MM.1S (cell line): ENCODE measurements at regions not wholly inside any gene's neighbourhood (a gene's known extent, or its start where the extent isn't known, plus 50 kb on each side); places are given as distances from the start of the nearest gene placed in this dataset.

Source experiments
- DNase-seq: peaks from one replicate; pipeline ENCODE4 v3.0.0-alpha.2; 2015
- H2AFZ ChIP-seq: fragments of 300-600 bp; sonication (generic); 2 replicates; pipeline ENCODE4 v1.6.0; 2016; ENCODE audit warnings: antibody characterized with exemption, low read length
- H3F3A ChIP-seq: fragments of 300-600 bp; sonication (generic); 2 replicates; pipeline ENCODE4 v1.6.1; 2016; ENCODE audit warnings: mild to moderate bottlenecking, antibody characterized with exemption, low read length, moderate library complexity, mixed read lengths; ENCODE audit not compliant: insufficient read depth
- H3K27ac ChIP-seq: fragments of 300-600 bp; sonication (generic); 2 replicates; pipeline ENCODE4 v1.5.1; 2016; ENCODE audit warnings: mild to moderate bottlenecking, low read length
- H3K27me3 ChIP-seq: fragments of 300-600 bp; sonication (generic); replicated peaks from 2 replicates; pipeline ENCODE4 v1.6.0; 2016; ENCODE audit warnings: low read length; ENCODE audit not compliant: insufficient read depth
- H3K36me3 ChIP-seq: fragments of 300-600 bp; sonication (generic); replicated peaks from 2 replicates; pipeline ENCODE4 v1.6.1; 2016; ENCODE audit warnings: mild to moderate bottlenecking, low read length, mixed read lengths; ENCODE audit not compliant: insufficient read depth
- H3K4me1 ChIP-seq: fragments of 300-600 bp; sonication (generic); 2 replicates; pipeline ENCODE4 v1.6.1; 2016; ENCODE audit warnings: low read length, mixed read lengths
- H3K4me2 ChIP-seq: fragments of 300-600 bp; sonication (generic); 2 replicates; pipeline ENCODE4 v1.6.0; 2016; ENCODE audit warnings: low read depth, low read length
- H3K4me3 ChIP-seq: fragments of 300-600 bp; sonication (generic); 2 replicates; pipeline ENCODE4 v1.5.1; 2016; ENCODE audit warnings: low read length, mixed read lengths
- H3K79me2 ChIP-seq: fragments of 300-600 bp; sonication (generic); 2 replicates; pipeline ENCODE4 v1.6.1; 2016; ENCODE audit warnings: mixed run types, low read length, mixed read lengths
- H3K9ac ChIP-seq: fragments of 300-600 bp; sonication (generic); 2 replicates; pipeline ENCODE4 v1.6.1; 2016; ENCODE audit warnings: low read length, mixed read lengths
- H3K9me2 ChIP-seq: fragments of 300-600 bp; sonication (generic); replicated peaks from 2 replicates; pipeline ENCODE4 v1.6.1; 2016; ENCODE audit warnings: mild to moderate bottlenecking, low read length, mixed read lengths; ENCODE audit not compliant: insufficient read depth
- H3K9me3 ChIP-seq: fragments of 300-600 bp; sonication (generic); replicated peaks from 2 replicates; pipeline ENCODE4 v1.6.1; 2016; ENCODE audit warnings: mild to moderate bottlenecking, low read length, mixed read lengths; ENCODE audit not compliant: insufficient read depth
- H4K20me1 ChIP-seq: fragments of 300-600 bp; sonication (generic); 2 replicates; pipeline ENCODE4 v1.6.1; 2016; ENCODE audit warnings: mild to moderate bottlenecking, low read length, moderate library complexity, mixed read lengths; ENCODE audit not compliant: insufficient read depth
- EZH2 ChIP-seq: fragments of 300-600 bp; sonication (generic); optimal IDR thresholded peaks from 2 replicates; pipeline ENCODE3; 2017; ENCODE audit warnings: low read depth, mild to moderate bottlenecking, antibody characterized with exemption, low read length, mixed read lengths
- EZH2phosphoT487 ChIP-seq: fragments of 300-600 bp; sonication (generic); IDR thresholded peaks from 2 replicates; pipeline ENCODE4 v1.6.1; 2018; ENCODE audit warnings: antibody characterized with exemption, low read length
- TF ChIP-seq, protein P1 (sequence below): fragments of 300-600 bp; sonication (generic); IDR thresholded peaks from 2 replicates; pipeline ENCODE4 v1.5.1; 2016; ENCODE audit warnings: antibody characterized with exemption, low read length, mixed read lengths

DNA sequence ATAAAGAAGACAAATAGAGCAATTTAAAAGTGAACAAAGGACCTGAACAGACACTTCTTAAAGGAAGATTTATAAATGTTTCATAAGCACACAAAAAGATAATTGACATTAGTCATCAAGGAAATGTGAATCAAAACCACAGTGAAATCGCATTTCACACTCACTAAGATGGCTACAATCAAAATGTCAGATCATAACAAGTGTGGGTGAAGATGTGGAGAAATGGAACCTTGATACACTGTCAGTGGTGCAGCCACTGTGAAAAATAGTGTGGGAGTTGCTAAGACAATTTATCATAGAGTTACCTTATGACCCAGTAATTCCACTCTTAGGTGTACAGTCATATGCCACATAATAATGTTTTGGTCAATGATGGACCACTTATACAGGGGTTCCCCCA, 54.5 kb upstream of the HTR4 start:
- Histone ChIP-seq H3K9me3 (no peaks in the 10 kb centered on the region), H3K9ac (no peak overlapping the region), H3K79me2 (no peaks in the 10 kb centered on the region), H3K9me2 (no peaks in the 10 kb centered on the region), H3K27me3 (no peaks in the 10 kb centered on the region), H3K4me3 (no peak overlapping the region), H3K36me3 (no peaks in the 10 kb centered on the region), H2AFZ (no peak overlapping the region), H3K27ac (no peak overlapping the region), H3K4me1 (no peaks in the 10 kb centered on the region), H3K4me2 (no peak overlapping the region), H4K20me1 (no peaks in the 10 kb centered on the region), H3F3A (no peaks in the 10 kb centered on the region)
- DNase-seq, result no peak
- TF ChIP-seq EZH2phosphoT487 (no peak), EZH2 (no peak)
- TF ChIP-seq, protein P1, sequence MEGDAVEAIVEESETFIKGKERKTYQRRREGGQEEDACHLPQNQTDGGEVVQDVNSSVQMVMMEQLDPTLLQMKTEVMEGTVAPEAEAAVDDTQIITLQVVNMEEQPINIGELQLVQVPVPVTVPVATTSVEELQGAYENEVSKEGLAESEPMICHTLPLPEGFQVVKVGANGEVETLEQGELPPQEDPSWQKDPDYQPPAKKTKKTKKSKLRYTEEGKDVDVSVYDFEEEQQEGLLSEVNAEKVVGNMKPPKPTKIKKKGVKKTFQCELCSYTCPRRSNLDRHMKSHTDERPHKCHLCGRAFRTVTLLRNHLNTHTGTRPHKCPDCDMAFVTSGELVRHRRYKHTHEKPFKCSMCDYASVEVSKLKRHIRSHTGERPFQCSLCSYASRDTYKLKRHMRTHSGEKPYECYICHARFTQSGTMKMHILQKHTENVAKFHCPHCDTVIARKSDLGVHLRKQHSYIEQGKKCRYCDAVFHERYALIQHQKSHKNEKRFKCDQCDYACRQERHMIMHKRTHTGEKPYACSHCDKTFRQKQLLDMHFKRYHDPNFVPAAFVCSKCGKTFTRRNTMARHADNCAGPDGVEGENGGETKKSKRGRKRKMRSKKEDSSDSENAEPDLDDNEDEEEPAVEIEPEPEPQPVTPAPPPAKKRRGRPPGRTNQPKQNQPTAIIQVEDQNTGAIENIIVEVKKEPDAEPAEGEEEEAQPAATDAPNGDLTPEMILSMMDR, result no peak

DNA sequence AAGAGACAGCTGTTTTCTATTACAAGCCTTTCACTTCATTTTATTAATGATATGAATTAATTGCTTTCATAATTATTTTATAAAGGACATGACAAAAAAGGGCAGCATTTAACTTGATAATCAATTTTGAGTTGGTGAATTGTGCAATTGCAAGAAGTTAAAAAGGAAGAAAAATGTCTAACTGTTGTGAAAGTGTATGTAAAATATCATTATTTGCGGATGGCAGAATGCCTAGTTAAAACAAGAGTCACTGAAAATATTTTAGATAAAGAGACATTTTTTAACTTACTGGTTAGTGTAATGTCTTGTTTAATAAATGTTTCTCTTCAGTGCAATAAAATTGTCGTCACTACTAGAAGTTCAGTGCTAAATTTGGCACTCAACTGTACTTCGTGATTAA, 57.6 kb upstream of the HTR4 start:
- no peak overlapping the region for H3K27ac ChIP-seq
- H3K4me2 ChIP-seq, result no peak overlapping the region
- H3K9me2 ChIP-seq, result no peaks in the 10 kb centered on the region
- no peaks in the 10 kb centered on the region for H3F3A ChIP-seq
- H3K36me3 ChIP-seq, result no peaks in the 10 kb centered on the region
- no peaks in the 10 kb centered on the region for H3K79me2 ChIP-seq
- no peaks in the 10 kb centered on the region for H3K9me3 ChIP-seq
- no peak for DNase-seq
- TF ChIP-seq, protein P1, result no peak
- TF ChIP-seq EZH2phosphoT487, result no peak
- no peak for TF ChIP-seq EZH2
- H3K9ac ChIP-seq, result no peak overlapping the region
- no peaks in the 10 kb centered on the region for H3K4me1 ChIP-seq
- H2AFZ ChIP-seq, result no peak overlapping the region
- no peaks in the 10 kb centered on the region for H3K27me3 ChIP-seq
- H3K4me3 ChIP-seq, result no peak overlapping the region
- H4K20me1 ChIP-seq, result no peaks in the 10 kb centered on the region

DNA sequence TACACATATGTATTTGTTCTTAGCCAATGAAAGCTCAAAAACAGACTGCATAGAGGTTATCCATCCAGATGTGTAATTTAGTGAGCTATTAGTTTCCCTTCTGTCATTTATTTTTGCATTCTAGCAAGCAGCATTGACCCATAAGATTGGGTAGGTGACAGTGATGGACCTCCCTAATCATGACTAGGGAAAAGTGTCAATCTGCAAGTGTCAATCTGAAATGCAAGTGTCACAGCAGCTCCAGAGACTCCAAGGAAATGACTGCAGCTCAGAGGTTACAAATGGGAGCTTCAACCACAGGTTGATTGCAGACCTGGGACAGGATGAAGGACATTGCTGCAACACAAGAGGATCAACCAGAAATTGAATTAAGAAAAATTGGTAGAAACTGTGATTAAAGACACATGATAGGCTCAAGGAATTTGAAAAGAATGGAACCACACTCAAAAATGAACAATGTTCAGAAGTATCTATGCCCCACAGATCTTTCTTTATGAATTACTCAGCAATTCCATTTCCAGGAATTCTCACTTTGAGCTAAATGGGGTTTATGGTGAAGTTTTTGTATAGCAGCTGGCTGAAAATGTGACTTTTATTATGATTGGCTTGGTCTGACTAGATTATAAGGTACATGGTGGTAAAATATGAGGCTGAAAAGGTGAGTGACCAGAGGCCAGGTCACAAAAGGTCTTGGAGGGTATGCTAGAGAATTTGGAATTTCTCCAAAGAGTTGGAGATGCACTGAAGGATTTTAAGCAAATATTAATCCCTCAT, 59.6 kb upstream of the HTR4 start:
- H3K9ac ChIP-seq, result no peak overlapping the region
- no peaks in the 10 kb centered on the region for H4K20me1 ChIP-seq
- H3F3A ChIP-seq, result no peaks in the 10 kb centered on the region
- H3K27me3 ChIP-seq, result no peaks in the 10 kb centered on the region
- no peaks in the 10 kb centered on the region for H3K9me3 ChIP-seq
- H3K4me2 ChIP-seq, result no peak overlapping the region
- H3K79me2 ChIP-seq, result no peaks in the 10 kb centered on the region
- no peak for TF ChIP-seq EZH2phosphoT487
- TF ChIP-seq, protein P1, result no peak
- TF ChIP-seq EZH2, result no peak
- no peaks in the 10 kb centered on the region for H3K9me2 ChIP-seq
- DNase-seq, result no peak
- no peaks in the 10 kb centered on the region for H3K36me3 ChIP-seq
- no peaks in the 10 kb centered on the region for H3K4me1 ChIP-seq
- H3K4me3 ChIP-seq, result no peak overlapping the region
- no peak overlapping the region for H2AFZ ChIP-seq
- no peak overlapping the region for H3K27ac ChIP-seq
